GM23248 (cell line): ENCODE measurements at regions not wholly inside any gene's neighbourhood (a gene's known extent, or its start where the extent isn't known, plus 50 kb on each side); places are given as distances from the start of the nearest gene placed in this dataset.

Experiments used
- DNase-seq: peaks from one replicate; pipeline ENCODE4 v3.0.0-alpha.2; 2015
- H2AFZ ChIP-seq: fragments of 200-600 bp; sonication (generic); 2 replicates; pipeline ENCODE4 v1.6.1; 2016; ENCODE audit warnings: antibody characterized with exemption
- H3F3A ChIP-seq: fragments of 200-600 bp; sonication (generic); 2 replicates; pipeline ENCODE4 v1.6.1; 2016; ENCODE audit warnings: mild to moderate bottlenecking, antibody characterized with exemption, mixed run types; ENCODE audit not compliant: insufficient read depth
- H3K27ac ChIP-seq: fragments of 200-600 bp; sonication (generic); 2 replicates; pipeline ENCODE4 v1.5.1; 2016; ENCODE audit warnings: mild to moderate bottlenecking
- H3K27me3 ChIP-seq: fragments of 200-600 bp; sonication (generic); replicated peaks from 2 replicates; pipeline ENCODE4 v1.6.1; 2016; ENCODE audit warnings: mild to moderate bottlenecking; ENCODE audit not compliant: insufficient read depth
- H3K36me3 ChIP-seq: fragments of 200-600 bp; sonication (generic); 2 replicates; pipeline ENCODE4 v1.6.1; 2016; ENCODE audit warnings: low read depth, mild to moderate bottlenecking
- H3K4me1 ChIP-seq: fragments of 200-600 bp; sonication (generic); 2 replicates; pipeline ENCODE4 v1.6.1; 2016; ENCODE audit warnings: mild to moderate bottlenecking; ENCODE audit not compliant: insufficient read depth
- H3K4me2 ChIP-seq: fragments of 200-600 bp; sonication (generic); one replicate; pipeline ENCODE4 v1.6.1; 2016; ENCODE audit warnings: mild to moderate bottlenecking; ENCODE audit not compliant: unreplicated experiment
- H3K4me3 ChIP-seq: fragments of 200-600 bp; sonication (generic); 2 replicates; pipeline ENCODE4 v1.5.1; 2016; ENCODE audit warnings: mild to moderate bottlenecking
- H3K79me2 ChIP-seq: fragments of 200-600 bp; sonication (generic); 2 replicates; pipeline ENCODE4 v1.6.1; 2016; ENCODE audit warnings: mild to moderate bottlenecking; ENCODE audit not compliant: insufficient read depth
- H3K9ac ChIP-seq: fragments of 200-600 bp; sonication (generic); 2 replicates; pipeline ENCODE4 v1.6.1; 2016; ENCODE audit warnings: mild to moderate bottlenecking
- H3K9me2 ChIP-seq: fragments of 200-600 bp; sonication (generic); 2 replicates; pipeline ENCODE4 v1.6.1; 2016; ENCODE audit warnings: mixed run types, mild to moderate bottlenecking, moderate library complexity; ENCODE audit not compliant: insufficient read depth
- H3K9me3 ChIP-seq: fragments of 200-600 bp; sonication (generic); one replicate; pipeline ENCODE4 v1.6.1; 2017; ENCODE audit warnings: low read depth
- H4K20me1 ChIP-seq: fragments of 200-600 bp; sonication (generic); 2 replicates; pipeline ENCODE4 v1.6.0; 2016; ENCODE audit not compliant: insufficient read depth
- EZH2 ChIP-seq: fragments of 200-600 bp; sonication (generic); IDR thresholded peaks from 2 replicates; pipeline ENCODE4 v1.6.1; 2018; ENCODE audit warnings: antibody characterized with exemption, mild to moderate bottlenecking; ENCODE audit not compliant: insufficient read depth, poor library complexity, severe bottlenecking
- EZH2phosphoT487 ChIP-seq: fragments of 200-600 bp; sonication (generic); IDR thresholded peaks from 2 replicates; pipeline ENCODE4 v1.6.1; 2018; ENCODE audit warnings: antibody characterized with exemption, moderate library complexity, mild to moderate bottlenecking, low read depth; ENCODE audit not compliant: insufficient read depth
- WGBS, 2 experiments: methylation state at CpG; one replicate each; pipeline ENCODE4 v1.1.6; 2015 to 2017; ENCODE audit warnings: low lambda C conversion rate in 2 of 2, low coverage in 1 of 2; ENCODE audit errors: missing lambda C conversion rate in 2 of 2; 5-methylcytosine and 5-hydroxymethylcytosine counted together
- in situ Hi-C: fragments of 300-500 bp; cut with MboI; formaldehyde crosslinking; loops from 2 replicates; pipeline ENCODE4 v1.15.0; 2020

- Histone ChIP-seq H3K27ac (no peak overlapping the region), H3K36me3 (no peaks in the 10 kb centered on the region), H3K9ac (no peak overlapping the region), H4K20me1 (no peaks in the 10 kb centered on the region), H3K4me1 (no peaks in the 10 kb centered on the region), H3K4me2 (no peak overlapping the region), H3K27me3 (no peaks in the 10 kb centered on the region), H3F3A (no peaks in the 10 kb centered on the region), H3K9me3 (no peaks in the 10 kb centered on the region), H2AFZ (no peak overlapping the region), H3K4me3 (no peak overlapping the region), H3K79me2 (no peaks in the 10 kb centered on the region), H3K9me2 (peaks cover 5% of the 10 kb centered on the region; the same call in 1 of the 2 replicates)
- no peak for TF ChIP-seq EZH2phosphoT487
- no peak for TF ChIP-seq EZH2
- in situ Hi-C loops, result no loop called here
- WGBS, 2 experiments, result 89 to 92% methylated on average over 3 of the region's 3 CpGs
- DNase-seq, result no peak
Measured at GRCh38 chr3:110654843-110655502, 416.6 kb upstream of the NECTIN3 start.

GRCh38 chr3:110656394-110657025 lies 415.1 kb upstream of the NECTIN3 start:
- Histone ChIP-seq H3K9me3 (no peaks in the 10 kb centered on the region), H3K9me2 (no peaks in the 10 kb centered on the region), H3K4me1 (no peaks in the 10 kb centered on the region), H3K79me2 (no peaks in the 10 kb centered on the region), H3K36me3 (no peaks in the 10 kb centered on the region), H3K4me3 (no peak overlapping the region), H3F3A (no peaks in the 10 kb centered on the region), H3K4me2 (no peak overlapping the region), H3K27me3 (no peaks in the 10 kb centered on the region), H2AFZ (no peak overlapping the region), H3K27ac (no peak overlapping the region), H4K20me1 (no peaks in the 10 kb centered on the region), H3K9ac (no peak overlapping the region)
- 14 to 18% methylated on average over 3 of the region's 3 CpGs for WGBS, 2 experiments
- no peak for DNase-seq
- in situ Hi-C loops, result no loop called here
- no peak for TF ChIP-seq EZH2
- no peak for TF ChIP-seq EZH2phosphoT487

- Histone ChIP-seq H3K79me2 (no peaks in the 10 kb centered on the region), H3K27me3 (no peaks in the 10 kb centered on the region), H3K27ac (no peak overlapping the region; the same call in 1 of the 2 replicates), H3K4me2 (peak overlapping the region; percentile 67), H2AFZ (peak overlapping the region; percentile 72), H4K20me1 (no peaks in the 10 kb centered on the region), H3F3A (no peaks in the 10 kb centered on the region), H3K4me3 (peak overlapping the region; percentile 2; the same call in 1 of the 2 replicates), H3K9ac (no peak overlapping the region), H3K9me3 (no peaks in the 10 kb centered on the region), H3K36me3 (no peaks in the 10 kb centered on the region), H3K9me2 (no peaks in the 10 kb centered on the region), H3K4me1 (peaks cover 16% of the 10 kb centered on the region)
- TF ChIP-seq EZH2 (no peak), EZH2phosphoT487 (no peak)
- DNase-seq, result peak; percentile 27
- in situ Hi-C loops, result no loop called here
- WGBS, 2 experiments, result 8 to 9% methylated on average over 2 of the region's 2 CpGs
Measured at GRCh38 chr3:110664148-110664547, 407.5 kb upstream of the NECTIN3 start.

- H3K9me2 ChIP-seq, result no peaks in the 10 kb centered on the region
- no peaks in the 10 kb centered on the region for H3K9me3 ChIP-seq
- H2AFZ ChIP-seq, result no peak overlapping the region
- H3K4me3 ChIP-seq, result no peak overlapping the region
- WGBS, 2 experiments, result 84 to 93% methylated on average over 2 of the region's 2 CpGs
- H4K20me1 ChIP-seq, result no peaks in the 10 kb centered on the region
- H3K27ac ChIP-seq, result no peak overlapping the region
- peaks cover 16% of the 10 kb centered on the region for H3K4me1 ChIP-seq
- DNase-seq, result no peak
- in situ Hi-C loops, result no loop called here
- no peaks in the 10 kb centered on the region for H3K27me3 ChIP-seq
- no peak overlapping the region for H3K9ac ChIP-seq
- no peak overlapping the region for H3K4me2 ChIP-seq
- TF ChIP-seq EZH2phosphoT487 (no peak), EZH2 (no peak)
- no peaks in the 10 kb centered on the region for H3K79me2 ChIP-seq
- H3K36me3 ChIP-seq, result no peaks in the 10 kb centered on the region
- no peaks in the 10 kb centered on the region for H3F3A ChIP-seq
Measured at GRCh38 chr3:110666495-110666894, 405.1 kb upstream of the NECTIN3 start.
